ENCODE measurements at regions not wholly inside any gene's neighbourhood (a gene's known extent, or its start where the extent isn't known, plus 50 kb on each side); places are given as distances from the start of the nearest gene placed in this dataset.

- ChIA-PET POLR2A (no interaction called here), RAD21 (ENCODE audit: low non-redundant PET in 1 of 2, low total read pairs in 2 of 2, uncharacterized antibody in 2 of 2, unreplicated experiment in 2 of 2) (no interaction called here), CTCF (no interaction called here)
- Histone ChIP-seq H2AFZ (ENCODE audit: low read depth, low read length, poor library complexity, severe bottlenecking) (no peak overlapping the region), H3K79me2 (ENCODE audit: insufficient read depth, low read length) (no peaks in the 10 kb centered on the region), H3K9me2 (ENCODE audit: insufficient read depth) (no peaks in the 10 kb centered on the region), H3K36me3 (ENCODE audit: control insufficient read depth in 1 of 2, insufficient read depth in 2 of 2, low read length in 2 of 2) (no peaks in the 10 kb centered on the region), H3K9ac (ENCODE audit: low read length) (no peak overlapping the region), H3K27me3 (ENCODE audit: insufficient read depth, low read length) (no peaks in the 10 kb centered on the region), H4K20me1 (ENCODE audit: insufficient read depth) (no peaks in the 10 kb centered on the region), H3K4me1 (ENCODE audit: control insufficient read depth in 1 of 2, insufficient read depth in 2 of 2, low read length in 2 of 2) (no peaks in the 10 kb centered on the region), H3K27ac (ENCODE audit: low read depth, low read length) (no peak overlapping the region), H3K9me3 (ENCODE audit: control insufficient read depth in 1 of 2, insufficient read depth in 1 of 2, low read depth in 1 of 2, low read length in 2 of 2) (no peaks in the 10 kb centered on the region), H3K4me3 (replicated peaks in 1 of 2; ENCODE audit: low read depth in 1 of 2, low read length in 2 of 2) (no peak overlapping the region), H3K4me2 (ENCODE audit: low read length) (no peak overlapping the region)
- no peak for DNase-seq (ENCODE audit: low read depth, low spot score)
- TF ChIP-seq CEBPB (IDR thresholded peaks at IDR 0.05; ENCODE audit: low read depth): no peak
- TF ChIP-seq YY1 (IDR thresholded peaks at IDR 0.05; ENCODE audit: extremely low read depth, insufficient replicate concordance, low read depth, low read length): no peak
- no peak for TF ChIP-seq SIN3A (IDR thresholded peaks at IDR 0.05; ENCODE audit: low read depth)
- no peak for TF ChIP-seq EZH2 (IDR thresholded peaks at IDR 0.05)
- no peak for TF ChIP-seq EZH2phosphoT487 (IDR thresholded peaks at IDR 0.05; ENCODE audit: borderline replicate concordance)
- no peak for TF ChIP-seq ZFX (IDR thresholded peaks at IDR 0.05)
- TF ChIP-seq ZBTB33 (IDR thresholded peaks at IDR 0.05; ENCODE audit: extremely low read depth, insufficient replicate concordance, low read length): no peak
- TF ChIP-seq CBX3 (IDR thresholded peaks at IDR 0.05; ENCODE audit: low read depth): no peak
- no peak for TF ChIP-seq REST (IDR thresholded peaks at IDR 0.05; ENCODE audit: low read depth)
- no peak for TF ChIP-seq JUND (IDR thresholded peaks at IDR 0.05)
- no peak for ATAC-seq
- intact Hi-C loops (cut with micrococcal nuclease): no loop called here
- no TSS peak for BruUV-seq (replicated peaks)
Observed at GRCh38 chrX:578531-578930, 52.1 kb upstream of the SHOX start.
